ENCODE measurements at regions not wholly inside any gene's neighbourhood (a gene's known extent, or its start where the extent isn't known, plus 50 kb on each side); places are given as distances from the start of the nearest gene placed in this dataset.

GRCh38 chr12:89862511-89863445, 154.1 kb upstream of the ATP2B1 start:
- no peak for TF ChIP-seq CTCF (conservative IDR thresholded peaks at IDR 0.05 in 1 of 2, IDR thresholded peaks at IDR 0.05 in 1 of 2; ENCODE audit: extremely low read depth in 1 of 2, insufficient read depth in 1 of 2, low read depth in 1 of 2, low read length in 2 of 2)
- no peak for TF ChIP-seq EZH2 (IDR thresholded peaks at IDR 0.05; ENCODE audit: borderline replicate concordance, low read length)
